SK-N-SH (cell line): ENCODE measurements at regions not wholly inside any gene's neighbourhood (a gene's known extent, or its start where the extent isn't known, plus 50 kb on each side); places are given as distances from the start of the nearest gene placed in this dataset.
A peak's percentile ranks its signal among the peaks of the same experiment; 100 is the strongest.

ENCODE experiments used
- CTCF ChIA-PET: fragments of 300-600, 350-600 bp; formaldehyde crosslinking; extraction: SDS; loops from one replicate; lab custom pipeline; 2021; lab: Yijun Ruan, JAX
- POLR2A ChIA-PET: fragments of 350-600 bp; sonication (Branson Sonifier 250); formaldehyde crosslinking; extraction: SDS; loops from one replicate; lab custom pipeline; 2020; ENCODE audit warnings: antibody characterized with exemption, inconsistent platforms; lab: Yijun Ruan, JAX
- DNase-seq: peaks from one replicate; pipeline ENCODE4 v3.0.0; 2012
- H2AFZ ChIP-seq: fragments of 200-600 bp; sonication (generic); 2 replicates; pipeline ENCODE4 v1.8.1; 2016; ENCODE audit warnings: antibody characterized with exemption, mild to moderate bottlenecking, low read depth
- H3F3A ChIP-seq: fragments of 200-600 bp; sonication (generic); replicated peaks from 2 replicates; pipeline ENCODE3; 2016; ENCODE audit warnings: antibody characterized with exemption, mild to moderate bottlenecking; ENCODE audit not compliant: insufficient read depth
- H3K27ac ChIP-seq, 2 experiments: fragments of 200-500 bp in 1 of 2; fragments of 200-600 bp in 1 of 2; sonication (Bioruptor generic) in 1 of 2; sonication (generic), shearing (Covaris generic) in 1 of 2; 2 replicates each; pipeline versions ENCODE4 v1.5.1 to v1.6.1; 2014 to 2016; ENCODE audit warnings: low read depth in 2 of 2, inconsistent platforms in 1 of 2, low read length in 1 of 2, mild to moderate bottlenecking in 1 of 2, mixed read lengths in 1 of 2
- H3K27me3 ChIP-seq: fragments of 200-600 bp; sonication (generic), shearing (Covaris generic); 2 replicates; pipeline ENCODE4 v1.6.1; 2016; ENCODE audit warnings: mixed run types; ENCODE audit not compliant: insufficient read depth
- H3K36me3 ChIP-seq, 2 experiments: fragments of 200-500 bp in 1 of 2; fragments of 200-600 bp in 1 of 2; sonication (Bioruptor generic) in 1 of 2; sonication (generic) in 1 of 2; replicated peaks in 1 of 2; 2 replicates each; pipeline versions ENCODE3 to v1.5.1; 2014 to 2016; ENCODE audit warnings: low read length in 1 of 2, mild to moderate bottlenecking in 1 of 2; ENCODE audit not compliant: insufficient read depth in 2 of 2, control insufficient read depth in 1 of 2
- H3K4me1 ChIP-seq, 2 experiments: fragments of 200-500 bp in 1 of 2; fragments of 200-600 bp in 1 of 2; sonication (Bioruptor generic) in 1 of 2; sonication (generic), shearing (Covaris generic) in 1 of 2; 2 replicates each; pipeline versions ENCODE4 v1.5.1 to v1.6.1; 2014 to 2016; ENCODE audit warnings: low read depth in 1 of 2, low read length in 1 of 2, mixed run types in 1 of 2; ENCODE audit not compliant: insufficient read depth in 2 of 2, control insufficient read depth in 1 of 2
- H3K4me2 ChIP-seq: fragments of 200-600 bp; sonication (generic), shearing (Covaris generic); 2 replicates; pipeline ENCODE4 v1.6.1; 2017; ENCODE audit warnings: mixed run types
- H3K4me3 ChIP-seq, 2 experiments: fragments of 200-500 bp in 1 of 2; fragments of 200-600 bp in 1 of 2; sonication (Bioruptor generic) in 1 of 2; sonication (generic), shearing (Covaris generic) in 1 of 2; 2 replicates each; pipeline versions ENCODE4 v1.5.1 to v1.8.1; 2014 to 2016; ENCODE audit warnings: low read depth in 2 of 2, inconsistent platforms in 1 of 2, low read length in 1 of 2, mild to moderate bottlenecking in 1 of 2, mixed read lengths in 1 of 2, moderate library complexity in 1 of 2
- H3K79me2 ChIP-seq: fragments of 200-600 bp; sonication (generic); 2 replicates; pipeline ENCODE4 v1.8.1; 2017; ENCODE audit warnings: mild to moderate bottlenecking; ENCODE audit not compliant: insufficient read depth
- H3K9ac ChIP-seq: fragments of 200-600 bp; sonication (generic); 2 replicates; pipeline ENCODE4 v1.6.1; 2017; ENCODE audit warnings: mixed run types
- H3K9me2 ChIP-seq: fragments of 200-600 bp; sonication (generic); 2 replicates; pipeline ENCODE4 v1.6.1; 2017; ENCODE audit warnings: mixed run types
- H3K9me3 ChIP-seq: fragments of 200-600 bp; sonication (generic); 2 replicates; pipeline ENCODE4 v1.6.1; 2017; ENCODE audit warnings: mixed run types, mild to moderate bottlenecking, moderate library complexity
- H4K20me1 ChIP-seq: fragments of 200-600 bp; sonication (generic); 2 replicates; pipeline ENCODE4 v1.6.1; 2017; ENCODE audit warnings: mild to moderate bottlenecking, mixed run types; ENCODE audit not compliant: insufficient read depth
- CTCF ChIP-seq: fragments of 200-600 bp; sonication (generic); IDR thresholded peaks from 2 replicates; pipeline ENCODE4 v1.6.1; 2017; ENCODE audit warnings: antibody characterized with exemption, mild to moderate bottlenecking, moderate library complexity
- EP300 ChIP-seq, 2 experiments: IDR thresholded peaks; 2 replicates each; pipeline versions ENCODE4 v1.4.0 to v1.6.1; 2012; ENCODE audit warnings: borderline replicate concordance in 1 of 2, low read depth in 1 of 2, low read length in 1 of 2
- FOXJ3 ChIP-seq: sonication (generic); formaldehyde crosslinking; IDR thresholded peaks from 2 replicates; pipeline ENCODE4 v1.5.1; 2020; ENCODE audit warnings: mild to moderate bottlenecking, missing genetic modification reagents
- NFIC ChIP-seq: IDR thresholded peaks from 2 replicates; pipeline ENCODE4 v1.4.0; 2012; ENCODE audit warnings: borderline replicate concordance
- NRF1 ChIP-seq: IDR thresholded peaks from 2 replicates; pipeline ENCODE4 v1.6.1; 2012; ENCODE audit warnings: low read depth, mild to moderate bottlenecking, low read length
- POLR2AphosphoS5 ChIP-seq: IDR thresholded peaks from 2 replicates; pipeline ENCODE4 v1.6.1; 2012; ENCODE audit warnings: low read depth, low read length
- RAD21 ChIP-seq: IDR thresholded peaks from 2 replicates; pipeline ENCODE4 v1.6.1; 2012; ENCODE audit warnings: mild to moderate bottlenecking, low read length
- REST ChIP-seq: IDR thresholded peaks from 2 replicates; pipeline ENCODE4 v1.6.1; 2012; ENCODE audit warnings: mild to moderate bottlenecking, low read depth, low read length, moderate library complexity
- TCF12 ChIP-seq: IDR thresholded peaks from 2 replicates; pipeline ENCODE4 v1.4.0; 2012
- TEAD4 ChIP-seq: IDR thresholded peaks from 2 replicates; pipeline ENCODE4 v1.4.0; 2012; ENCODE audit warnings: mild to moderate bottlenecking, borderline replicate concordance; ENCODE audit not compliant: insufficient read depth
- USF2 ChIP-seq: fragments of 150-350 bp; IDR thresholded peaks from 2 replicates; pipeline ENCODE4 v1.6.1; 2017; ENCODE audit warnings: antibody characterized with exemption, low read length, low read depth, borderline replicate concordance
- WGBS: methylation state at CpG from one replicate; pipeline ENCODE4 v1.1.6; 2017; ENCODE audit warnings: low lambda C conversion rate; 5-methylcytosine and 5-hydroxymethylcytosine counted together

- no peak for DNase-seq
- H3K4me3 ChIP-seq = no peak overlapping the region
- H3F3A ChIP-seq = no peaks in the 10 kb centered on the region
- H3K79me2 ChIP-seq = no peaks in the 10 kb centered on the region
- H3K4me1 ChIP-seq = no peaks in the 10 kb centered on the region
- H3K27ac ChIP-seq = no peak overlapping the region
- no peaks in the 10 kb centered on the region for H3K9me2 ChIP-seq
- H3K27me3 ChIP-seq = no peaks in the 10 kb centered on the region
- no peak overlapping the region for H2AFZ ChIP-seq
- H3K4me2 ChIP-seq = no peak overlapping the region
- CTCF ChIA-PET = interaction anchor here (0.7 kb wide), 1 partner anchor 919 kb away, joined by 3 read pairs; no protein-coding TSS in a partner anchor
- TF ChIP-seq POLR2AphosphoS5 (no peak), FOXJ3 (CRISPR knock-in tag) (no peak), EP300 (IDR thresholded peaks at IDR 0.05; ENCODE audit: borderline replicate concordance in 1 of 2, low read depth in 1 of 2, low read length in 1 of 2) (no peak)
- no peaks in the 10 kb centered on the region for H3K36me3 ChIP-seq
- no peaks in the 10 kb centered on the region for H4K20me1 ChIP-seq
- no peak overlapping the region for H3K9ac ChIP-seq
- POLR2A ChIA-PET = no interaction called here
- WGBS = 79% methylated on average over 2 of the region's 2 CpGs
- H3K9me3 ChIP-seq = peaks cover 8% of the 10 kb centered on the region; the same call in 1 of the 2 replicates
Observed at GRCh38 chr5:98603456-98603855, 170.0 kb upstream of the RGMB start.

- Histone ChIP-seq H3K27me3 (no peaks in the 10 kb centered on the region), H2AFZ (peak overlapping the region; percentile 37; the same call in 1 of the 2 replicates), H4K20me1 (no peaks in the 10 kb centered on the region), H3K79me2 (no peaks in the 10 kb centered on the region), H3K9me2 (no peaks in the 10 kb centered on the region), H3K9ac (no peak overlapping the region), H3K4me3 (no peak overlapping the region), H3K27ac (no peak overlapping the region), H3F3A (no peaks in the 10 kb centered on the region), H3K4me1 (no peaks in the 10 kb centered on the region), H3K9me3 (0 out of 2 replicates have a peak, but pooled peaks cover 1% of the 10 kb centered on the region), H3K4me2 (no peak overlapping the region), H3K36me3 (no peaks in the 10 kb centered on the region)
- no peak for DNase-seq
- ChIA-PET CTCF (no interaction called here), POLR2A (no interaction called here)
- TF ChIP-seq NFIC (no peak), USF2 (no peak)
- 43% methylated on average over 1 of the region's 1 CpG for WGBS
Observed at GRCh38 chr5:98604301-98604700, 169.2 kb upstream of the RGMB start.

GRCh38 chr5:98604721-98605425 is 168.6 kb upstream of the RGMB start:
- no peak overlapping the region for H3K27ac ChIP-seq
- no peaks in the 10 kb centered on the region for H3K9me3 ChIP-seq
- WGBS = 78% methylated on average over 4 of the region's 4 CpGs
- no peaks in the 10 kb centered on the region for H3K36me3 ChIP-seq
- no peaks in the 10 kb centered on the region for H3K9me2 ChIP-seq
- POLR2A ChIA-PET = no interaction called here
- TF ChIP-seq REST = no peak
- TF ChIP-seq RAD21 = no peak
- no peak for TF ChIP-seq CTCF
- TF ChIP-seq NRF1 = no peak
- no peak for TF ChIP-seq TEAD4
- TF ChIP-seq TCF12 = no peak
- no peaks in the 10 kb centered on the region for H4K20me1 ChIP-seq
- no peak overlapping the region for H3K4me2 ChIP-seq
- H3K4me1 ChIP-seq = no peaks in the 10 kb centered on the region
- no peak overlapping the region; the same call in 1 of the 2 replicates for H2AFZ ChIP-seq
- no peak overlapping the region for H3K4me3 ChIP-seq
- no peaks in the 10 kb centered on the region for H3F3A ChIP-seq
- H3K9ac ChIP-seq = no peak overlapping the region
- H3K27me3 ChIP-seq = no peaks in the 10 kb centered on the region
- CTCF ChIA-PET = no interaction called here
- DNase-seq = no peak
- H3K79me2 ChIP-seq = no peaks in the 10 kb centered on the region
